GM19023 (cell line): ENCODE measurements at regions not wholly inside any gene's neighbourhood (a gene's known extent, or its start where the extent isn't known, plus 50 kb on each side); places are given as distances from the start of the nearest gene placed in this dataset.
"Not testable (repeated sequence)": the region's sequence is repeated elsewhere in the genome, so short reads cannot be mapped to it uniquely, and the experiment has no call there.

ENCODE experiments used
- ATAC-seq: cut with Tn5 transposase; IDR thresholded peaks from one replicate; pipeline ENCODE4 v1.9.1; 2021; ENCODE audit warnings: mild to moderate bottlenecking, moderate library complexity; ENCODE audit not compliant: unreplicated experiment

DNA sequence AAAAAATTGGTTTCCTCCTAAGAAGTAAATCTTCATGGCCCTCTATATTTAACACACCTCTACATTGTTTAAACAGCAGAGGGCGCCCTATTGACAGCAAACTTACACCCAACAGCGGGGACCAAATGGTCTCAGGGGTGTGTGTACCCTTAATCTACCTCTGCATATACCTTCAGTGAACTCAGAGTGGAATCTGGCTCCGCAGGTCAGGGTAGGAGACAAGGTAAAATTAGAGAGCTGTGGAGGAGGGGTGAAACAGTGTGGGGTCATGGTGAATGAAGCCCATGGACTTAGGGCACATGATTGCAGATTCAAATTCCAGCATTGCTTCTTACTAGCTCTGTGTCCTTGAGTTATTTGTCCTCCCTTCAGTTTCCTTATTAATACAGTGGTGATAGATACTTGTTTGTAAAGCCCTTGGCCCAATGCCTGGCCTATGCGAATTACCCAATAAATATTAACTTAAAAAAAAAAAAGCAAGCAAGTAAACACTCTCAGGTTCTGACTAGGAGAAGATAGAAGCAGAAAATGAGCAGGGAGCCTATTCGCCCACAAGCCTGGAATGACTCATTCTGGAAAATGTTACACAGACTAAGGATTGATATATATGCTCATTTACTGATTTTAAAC lies 122.9 kb downstream of the CAVIN4 start:
- ATAC-seq = no peak

DNA sequence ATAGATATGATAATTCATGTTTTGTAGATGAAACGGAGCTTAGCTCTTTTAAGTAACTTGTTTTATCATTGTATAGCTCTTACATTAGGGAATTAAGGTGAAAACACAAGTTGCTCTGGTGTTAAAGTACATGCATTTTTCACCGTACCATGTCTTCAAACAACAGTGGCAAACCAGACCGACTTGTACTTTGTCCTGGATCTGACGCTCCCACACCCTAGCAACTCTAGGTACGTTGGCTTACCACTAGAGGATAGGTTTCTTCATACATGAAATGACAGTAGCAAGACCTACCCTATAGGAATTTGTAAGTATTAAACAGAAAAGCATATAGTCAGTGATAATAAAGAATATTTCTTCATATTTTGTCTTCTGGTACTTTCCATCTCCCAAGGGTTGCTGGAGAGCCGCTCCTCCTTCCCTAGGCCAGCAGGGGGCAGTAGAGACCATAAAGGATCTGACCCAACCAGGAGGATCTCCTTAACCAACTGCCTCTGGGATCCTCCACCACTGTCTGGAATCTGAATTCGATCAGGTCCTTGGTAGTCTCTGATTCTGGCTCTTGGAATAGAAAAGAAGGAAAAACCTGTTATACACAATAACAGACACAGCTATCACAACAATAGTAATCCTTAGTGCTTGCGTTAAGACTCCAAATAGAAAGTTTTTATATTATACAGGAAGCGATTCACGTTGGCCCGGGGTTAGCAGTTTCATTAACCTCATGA lies 136.7 kb downstream of the CAVIN4 start:
- ATAC-seq = peak; percentile 79

DNA sequence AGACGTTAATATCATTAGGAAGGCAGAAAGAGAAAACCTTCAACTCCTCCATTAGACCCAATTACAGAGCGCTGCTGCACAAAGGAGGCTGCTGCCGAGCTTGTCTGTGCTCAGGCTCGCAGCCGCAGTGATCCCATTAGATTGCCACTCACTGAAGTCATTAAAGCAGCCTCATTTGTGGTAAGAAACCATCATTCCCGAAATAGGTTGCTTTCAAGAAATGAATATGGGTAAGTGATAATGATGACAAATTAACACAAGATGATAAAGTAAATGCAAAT lies 137.2 kb downstream of the CAVIN4 start:
- no peak for ATAC-seq

- ATAC-seq = no peak
Measured at GRCh38 chr9:100718717-100719116, 140.8 kb downstream of the CAVIN4 start.

- ATAC-seq = no peak
Measured at GRCh38 chr9:100720922-100721321, 143.0 kb downstream of the CAVIN4 start.

GRCh38 chr9:100724886-100725285 lies 147.0 kb downstream of the CAVIN4 start:
- ATAC-seq = no peak

DNA sequence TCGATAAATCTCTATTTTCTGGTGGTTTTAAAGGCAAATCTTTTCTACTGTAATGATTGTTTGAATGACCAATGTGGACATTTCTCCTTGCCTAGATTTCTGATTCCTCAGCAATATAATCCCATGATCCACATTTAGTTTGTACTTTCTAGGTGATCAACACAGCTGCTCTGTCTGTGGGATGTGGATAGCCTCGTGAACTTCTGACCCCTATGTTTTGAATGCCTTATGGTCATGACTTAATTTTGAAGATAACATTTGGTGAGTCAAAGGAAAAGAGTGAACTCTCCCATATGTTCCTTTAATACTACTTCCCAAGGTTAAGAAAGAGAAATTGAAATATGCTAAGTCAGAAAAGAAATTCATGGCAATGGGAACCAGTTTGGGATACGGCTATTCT lies 147.5 kb downstream of the CAVIN4 start:
- ATAC-seq = no peak

GRCh38 chr9:100729336-100729895 lies 151.5 kb downstream of the CAVIN4 start:
- ATAC-seq = no peak

- ATAC-seq = no peak
Measured at GRCh38 chr9:100730086-100730485, 152.2 kb downstream of the CAVIN4 start.

GRCh38 chr9:100731038-100731556 lies 153.2 kb downstream of the CAVIN4 start:
- no peak for ATAC-seq

DNA sequence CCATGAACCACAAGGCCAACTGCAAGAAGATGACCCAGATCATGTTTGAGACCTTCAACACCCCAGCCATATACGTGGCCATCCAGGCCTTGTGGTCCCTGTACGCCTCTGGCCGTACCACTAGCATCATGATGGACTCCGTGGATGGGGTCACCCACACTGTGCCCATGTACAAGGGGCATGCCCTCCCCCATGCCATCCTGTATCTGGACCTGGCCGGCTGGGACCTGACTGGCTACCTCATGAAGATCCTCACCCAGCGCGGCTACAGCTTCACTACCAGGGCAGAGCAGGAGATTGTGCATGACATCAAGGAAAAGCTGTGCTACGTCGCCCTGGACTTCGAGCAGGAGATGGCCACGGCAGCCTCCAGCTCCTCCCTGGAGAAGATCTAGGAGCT lies 153.7 kb downstream of the CAVIN4 start:
- ATAC-seq = no peak

DNA sequence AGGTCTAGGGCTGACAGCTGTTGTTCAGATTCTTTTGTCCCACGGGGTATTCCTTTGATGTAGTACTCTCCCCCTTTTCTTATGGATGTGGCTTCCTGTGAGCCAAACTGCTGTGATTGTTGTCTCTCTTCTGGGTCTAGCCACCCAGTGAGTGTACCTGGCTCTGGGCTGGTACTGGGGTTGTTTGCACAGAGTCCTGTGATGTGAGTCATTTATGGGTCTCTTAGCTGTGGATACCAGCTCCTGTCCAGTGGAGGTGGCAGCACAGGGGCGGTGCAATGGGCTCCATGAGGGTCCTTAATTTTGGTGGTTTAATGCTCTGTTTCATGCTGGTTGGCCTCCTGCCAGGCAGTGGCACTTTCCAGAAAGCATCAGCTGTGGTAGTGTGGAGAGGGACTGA lies 161.3 kb downstream of the CAVIN4 start:
- ATAC-seq = no peak

GRCh38 chr9:100739666-100740065 lies 161.8 kb downstream of the CAVIN4 start:
- ATAC-seq = no peak

DNA sequence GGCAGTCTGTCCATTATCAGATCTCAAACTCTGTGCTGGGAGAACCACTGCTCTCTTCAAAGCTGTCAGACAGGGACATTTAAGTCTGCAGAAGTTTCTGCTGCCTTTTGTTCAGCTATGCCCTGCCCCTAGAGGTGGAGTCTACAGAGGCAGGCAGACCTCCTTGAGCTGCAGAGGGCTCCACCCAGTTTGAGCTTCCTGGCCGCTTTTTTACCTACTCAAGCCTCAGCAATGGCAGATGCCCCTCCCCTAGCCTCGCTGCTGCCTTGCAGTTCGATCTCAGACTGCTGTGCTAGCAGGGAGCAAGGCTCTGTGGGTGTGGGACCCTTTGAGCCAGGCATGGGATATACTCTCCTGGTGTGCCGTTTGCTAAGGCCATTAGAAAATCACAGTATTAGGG lies 171.1 kb downstream of the CAVIN4 start:
- not testable (repeated sequence) for ATAC-seq

- ATAC-seq = no peak
Measured at GRCh38 chr9:100756217-100756616, 178.3 kb downstream of the CAVIN4 start.

GRCh38 chr9:100759215-100759614 lies 181.3 kb downstream of the CAVIN4 start:
- no peak for ATAC-seq

DNA sequence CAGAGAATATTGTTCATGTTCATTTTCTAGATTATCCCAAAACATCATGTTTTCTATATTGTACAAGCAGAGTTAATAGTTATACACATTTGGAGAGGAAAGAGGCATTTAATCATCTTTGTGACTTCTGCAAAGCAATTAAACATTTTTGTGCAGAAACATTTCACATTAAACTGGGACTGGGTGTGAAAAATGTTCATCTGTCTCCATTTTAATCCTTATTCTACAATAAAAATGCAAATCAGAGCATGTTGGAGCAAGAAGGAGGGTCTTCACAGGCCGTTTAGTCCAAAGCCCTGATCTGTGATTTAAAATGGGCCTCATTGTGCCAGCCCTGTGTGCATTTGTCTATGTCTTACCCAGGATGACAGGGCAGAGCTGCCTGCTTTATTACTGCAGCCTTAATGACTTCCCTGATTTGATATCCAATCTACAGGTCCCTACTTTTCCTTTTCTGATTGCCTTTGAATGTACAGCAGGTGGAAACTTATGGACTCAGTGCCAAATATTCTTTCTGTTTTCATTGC lies 183.5 kb downstream of the CAVIN4 start:
- no peak for ATAC-seq

DNA sequence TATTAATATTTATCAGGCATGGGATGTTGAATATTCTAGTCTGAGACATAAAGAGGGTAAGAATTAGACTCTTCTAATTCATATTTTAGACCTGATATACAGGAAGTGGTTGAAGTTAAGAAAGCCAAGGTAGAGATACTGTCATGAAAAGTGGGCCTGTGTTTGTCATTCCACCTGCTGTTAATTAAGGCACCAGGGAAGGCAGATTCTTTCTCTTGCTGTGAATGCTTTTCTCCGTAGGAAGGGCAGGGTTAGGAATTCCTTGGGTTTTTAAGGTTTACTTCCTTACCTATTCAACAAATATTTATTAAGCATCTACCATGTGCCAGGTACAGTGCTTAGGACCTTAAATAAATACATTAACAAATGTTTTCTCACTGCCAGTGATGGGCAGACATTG lies 196.4 kb downstream of the CAVIN4 start:
- no peak for ATAC-seq

DNA sequence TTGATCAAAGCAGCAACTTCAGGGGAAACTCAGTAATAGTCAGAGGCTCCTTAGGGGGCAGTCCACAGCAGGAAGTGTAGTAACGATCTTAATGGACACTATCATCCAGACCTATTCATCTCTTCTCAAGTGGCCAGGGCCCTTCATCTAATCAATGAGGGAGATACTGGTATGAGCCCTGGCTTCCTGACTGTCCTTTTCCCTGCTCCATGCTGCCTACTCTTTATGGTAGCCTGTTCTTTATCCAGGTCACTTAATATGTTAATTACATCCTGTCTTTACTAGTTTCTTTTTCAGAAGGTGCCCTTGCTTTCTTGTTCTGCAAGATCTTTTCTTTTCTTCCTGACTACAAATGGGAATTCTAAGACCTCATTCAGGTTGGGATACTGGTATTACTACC lies 197.1 kb downstream of the CAVIN4 start:
- ATAC-seq = no peak

- ATAC-seq = no peak
Measured at GRCh38 chr9:100775912-100776311, 198.0 kb downstream of the CAVIN4 start.

- no peak for ATAC-seq
Measured at GRCh38 chr9:100784755-100785154, 206.9 kb downstream of the CAVIN4 start.

DNA sequence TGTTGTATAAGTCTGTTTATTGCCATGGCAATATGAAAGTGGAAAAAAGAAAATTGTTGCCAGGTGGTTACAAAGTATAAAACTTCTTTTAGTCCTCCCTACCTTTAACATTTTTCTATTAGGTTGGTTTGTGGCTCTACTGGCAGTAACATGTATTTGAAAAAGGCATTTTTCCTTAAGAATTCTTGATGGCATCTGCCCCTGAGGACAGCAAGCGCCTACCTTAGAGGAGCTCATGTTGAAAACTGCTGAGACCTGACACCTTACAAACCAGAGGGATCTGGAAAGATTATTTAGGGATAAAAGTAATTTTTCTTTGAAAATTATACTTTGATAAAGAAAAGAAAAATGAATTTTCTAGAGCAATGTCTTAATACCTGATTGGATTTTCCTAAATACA lies 208.1 kb downstream of the CAVIN4 start:
- ATAC-seq = no peak
